DND-41 (cell line): ENCODE measurements at regions not wholly inside any gene's neighbourhood (a gene's known extent, or its start where the extent isn't known, plus 50 kb on each side); places are given as distances from the start of the nearest gene placed in this dataset.

Experiments
- CTCF ChIP-seq: IDR thresholded peaks from 2 replicates; pipeline ENCODE4 v1.5.1; 2012; ENCODE audit warnings: borderline replicate concordance, low read length, moderate library complexity, mild to moderate bottlenecking; ENCODE audit not compliant: poor library complexity, severe bottlenecking; ENCODE audit errors: extremely low read depth
- EZH2 ChIP-seq: IDR thresholded peaks from 3 replicates; pipeline ENCODE4 v1.6.1; 2012; ENCODE audit warnings: borderline replicate concordance, low read depth, mild to moderate bottlenecking, moderate library complexity, low read length, inconsistent platforms; ENCODE audit not compliant: severe bottlenecking

DNA sequence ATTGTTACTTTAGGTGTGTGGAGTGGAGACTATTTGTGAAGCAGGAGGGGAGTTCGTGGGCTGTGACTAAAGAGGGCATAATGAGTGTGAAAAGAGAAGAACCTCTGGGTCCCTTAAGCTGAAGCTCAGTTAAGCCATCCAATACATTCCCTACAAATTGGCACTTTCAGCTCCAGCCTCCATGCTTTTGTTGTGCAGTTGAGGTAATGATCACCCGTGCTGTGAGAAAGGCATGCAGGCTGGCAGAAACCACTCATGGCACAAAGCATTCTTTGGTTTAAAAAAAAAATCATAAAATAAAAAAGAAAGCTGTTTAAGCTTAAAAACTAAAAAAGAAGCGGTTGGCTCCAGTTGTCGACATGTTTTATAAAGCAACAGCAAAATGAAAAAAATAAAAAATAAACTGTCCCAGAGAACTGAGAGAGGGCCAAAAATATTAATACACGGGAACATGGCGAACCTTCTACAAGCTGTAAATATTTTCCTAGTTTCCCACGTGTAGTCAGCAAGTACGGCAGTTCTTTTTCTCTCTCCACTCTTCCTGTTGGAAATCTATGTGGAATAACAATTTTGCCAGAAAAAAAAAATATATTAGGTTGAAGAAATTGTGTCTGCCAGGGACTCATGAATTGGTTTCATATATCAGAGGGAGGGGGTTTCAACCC lies 82.2 kb downstream of the ANKRD60 start:
- TF ChIP-seq CTCF (no peak), EZH2 (no peak)
